Choroid plexus epithelial cell (primary cell): ENCODE measurements at regions not wholly inside any gene's neighbourhood (a gene's known extent, or its start where the extent isn't known, plus 50 kb on each side); places are given as distances from the start of the nearest gene placed in this dataset.

Source experiments
- DNase-seq: peaks from one replicate; pipeline ENCODE4 v3.0.0-alpha.2; 2010; ENCODE audit warnings: low read depth
- H3K4me3 ChIP-seq: 2 replicates; pipeline ENCODE4 v1.5.1; 2011; ENCODE audit warnings: low read depth, mild to moderate bottlenecking, control low read depth, low read length, moderate library complexity
- CTCF ChIP-seq: conservative IDR thresholded peaks from 2 replicates; pipeline ENCODE4 v1.5.1; 2011; ENCODE audit warnings: low read depth, mild to moderate bottlenecking, control low read depth, inconsistent platforms, low read length, moderate library complexity

GRCh38 chr2:14270036-14270582 is 362.4 kb upstream of the LRATD1 start:
- no peak for TF ChIP-seq CTCF
- no peak overlapping the region for H3K4me3 ChIP-seq
- no peak for DNase-seq

DNA sequence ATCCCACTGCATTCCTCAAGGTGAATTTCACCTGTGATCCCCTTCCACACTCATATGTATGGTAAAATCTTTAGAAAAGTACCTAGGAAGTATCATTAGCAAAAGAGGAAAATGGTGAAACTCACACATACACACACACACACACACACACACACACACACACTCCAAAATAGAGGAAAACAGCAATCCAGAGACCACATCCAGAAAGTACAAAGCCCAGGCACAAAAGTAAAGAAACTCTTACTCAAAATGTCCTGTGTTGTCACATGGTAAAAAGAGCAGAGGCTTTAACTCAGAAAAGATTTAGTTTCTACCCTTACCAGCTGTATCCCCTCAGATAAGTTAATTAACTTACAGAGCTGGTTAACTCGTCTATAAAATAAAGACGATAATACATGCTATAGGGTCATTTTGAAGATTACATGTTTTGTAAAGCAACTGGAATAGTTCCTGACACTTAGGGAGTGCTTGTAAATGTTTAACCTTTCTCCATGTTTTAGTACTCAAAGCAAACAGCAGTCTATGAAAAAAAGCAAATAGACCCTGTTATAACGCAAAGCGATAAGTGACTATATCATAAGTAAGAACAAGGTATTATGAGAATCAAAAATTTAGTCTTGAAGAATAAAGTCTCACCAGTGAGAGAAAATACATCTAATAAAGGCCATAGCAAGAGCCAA is 360.0 kb upstream of the LRATD1 start:
- no peak for DNase-seq
- no peak for TF ChIP-seq CTCF
- H3K4me3 ChIP-seq = no peak overlapping the region

GRCh38 chr2:14273650-14274049 is 358.9 kb upstream of the LRATD1 start:
- no peak for TF ChIP-seq CTCF
- no peak for DNase-seq
- no peak overlapping the region for H3K4me3 ChIP-seq

GRCh38 chr2:14284244-14284643 is 348.3 kb upstream of the LRATD1 start:
- H3K4me3 ChIP-seq = no peak overlapping the region
- TF ChIP-seq CTCF = no peak
- DNase-seq = no peak

- DNase-seq = no peak
- TF ChIP-seq CTCF = no peak
- H3K4me3 ChIP-seq = no peak overlapping the region
Observed at GRCh38 chr2:14285812-14286211, 346.7 kb upstream of the LRATD1 start.

DNA sequence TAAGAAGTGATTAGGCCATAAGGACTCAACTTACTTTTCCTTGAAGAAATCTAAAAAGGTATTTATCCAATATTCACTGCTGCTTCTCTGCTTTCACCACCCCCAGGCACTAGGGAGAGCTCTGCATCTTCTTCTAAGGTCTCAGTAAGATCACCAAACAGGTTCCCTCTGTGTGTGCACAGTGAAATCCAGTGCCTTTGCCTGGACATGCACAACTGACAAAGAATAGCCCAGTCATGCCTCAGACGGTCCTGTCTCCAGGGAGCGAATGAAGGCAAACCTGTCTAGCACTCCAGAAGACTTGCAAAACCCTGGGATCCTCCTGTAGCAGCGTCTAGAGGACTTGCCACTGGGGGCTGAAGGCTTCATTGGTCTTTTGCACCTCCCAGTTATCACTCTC is 344.5 kb upstream of the LRATD1 start:
- TF ChIP-seq CTCF = no peak
- H3K4me3 ChIP-seq = no peak overlapping the region
- DNase-seq = no peak

DNA sequence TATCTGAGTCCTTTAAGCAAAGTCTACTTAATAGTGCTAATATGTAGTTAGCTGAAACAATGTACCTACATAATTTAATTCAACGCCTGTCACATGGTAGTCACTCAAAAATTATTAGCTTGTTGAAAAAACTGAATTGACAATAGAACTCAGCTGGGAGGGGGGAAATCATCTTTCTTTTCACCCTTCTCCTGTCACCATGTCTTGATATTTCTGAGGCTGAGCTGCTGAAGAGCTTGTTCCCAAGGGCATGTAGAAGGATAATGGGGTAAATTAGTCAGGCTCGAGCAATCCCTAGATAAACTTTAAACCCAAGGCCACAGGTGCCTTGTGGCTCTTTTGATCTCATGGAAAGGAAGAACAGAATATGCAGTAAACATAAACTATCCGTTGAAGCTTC is 339.6 kb upstream of the LRATD1 start:
- DNase-seq = no peak
- no peak overlapping the region for H3K4me3 ChIP-seq
- no peak for TF ChIP-seq CTCF
